Erythroblast (primary cell): ENCODE measurements at regions not wholly inside any gene's neighbourhood (a gene's known extent, or its start where the extent isn't known, plus 50 kb on each side); places are given as distances from the start of the nearest gene placed in this dataset.
"Not testable (repeated sequence)": the region's sequence is repeated elsewhere in the genome, so short reads cannot be mapped to it uniquely, and the experiment has no call there.

Experiments used
- GATA1 ChIP-seq: IDR thresholded peaks from 2 replicates; pipeline ENCODE4 v1.6.1; 2011; ENCODE audit warnings: low read depth, mild to moderate bottlenecking, control low read depth, low read length, moderate library complexity
- POLR2A ChIP-seq: IDR thresholded peaks from 2 replicates; pipeline ENCODE4 v1.6.1; 2011; ENCODE audit warnings: mild to moderate bottlenecking, low read length

DNA sequence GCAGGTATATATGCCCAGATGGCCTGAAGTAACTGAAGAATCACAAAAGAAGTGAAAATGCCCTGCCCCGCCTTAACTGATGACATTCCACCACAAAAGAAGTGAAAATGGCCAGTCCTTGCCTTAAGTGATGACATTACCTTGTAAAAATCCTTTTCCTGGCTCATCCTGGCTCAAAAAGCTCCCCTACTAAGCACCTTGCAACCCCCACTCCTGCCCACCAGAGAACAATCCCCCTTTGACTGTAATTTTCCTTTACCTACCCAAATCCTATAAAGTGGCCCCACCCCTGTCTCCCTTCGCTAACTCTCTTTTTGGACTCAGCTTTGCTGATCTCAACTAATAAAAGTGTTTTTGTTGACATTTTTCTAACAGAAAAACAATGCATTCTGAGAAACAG lies 385.4 kb upstream of the CXADR start:
- not testable (repeated sequence) for TF ChIP-seq POLR2A, GATA1
